GM18858 (cell line): ENCODE measurements at regions not wholly inside any gene's neighbourhood (a gene's known extent, or its start where the extent isn't known, plus 50 kb on each side); places are given as distances from the start of the nearest gene placed in this dataset.
A peak's percentile ranks its signal among the peaks of the same experiment; 100 is the strongest.

Experiments used
- ATAC-seq: cut with Tn5 transposase; IDR thresholded peaks from one replicate; pipeline ENCODE4 v1.9.1; 2021; ENCODE audit not compliant: unreplicated experiment

GRCh38 chr3:156760333-156760732 lies 65.8 kb upstream of the LEKR1 start:
- peak; percentile 82 for ATAC-seq

- no peak for ATAC-seq
Observed at GRCh38 chr3:156761007-156761406, 65.1 kb upstream of the LEKR1 start.

- no peak for ATAC-seq
Observed at GRCh38 chr3:156761713-156762451, 64.3 kb upstream of the LEKR1 start.

- no peak for ATAC-seq
Observed at GRCh38 chr3:156762631-156763185, 63.4 kb upstream of the LEKR1 start.

GRCh38 chr3:156763386-156763785 lies 62.8 kb upstream of the LEKR1 start:
- no peak for ATAC-seq

- no peak for ATAC-seq
Observed at GRCh38 chr3:156763931-156764720, 62.0 kb upstream of the LEKR1 start.

GRCh38 chr3:156764751-156765150 lies 61.4 kb upstream of the LEKR1 start:
- ATAC-seq = no peak

- ATAC-seq = no peak
Observed at GRCh38 chr3:156768390-156768789, 57.8 kb upstream of the LEKR1 start.

GRCh38 chr3:156769721-156770654 lies 56.2 kb upstream of the LEKR1 start:
- ATAC-seq = no peak

GRCh38 chr3:156770699-156771414 lies 55.3 kb upstream of the LEKR1 start:
- no peak for ATAC-seq

GRCh38 chr3:156772588-156773206 lies 53.5 kb upstream of the LEKR1 start:
- ATAC-seq = no peak

GRCh38 chr3:156776031-156776430 lies 50.1 kb upstream of the LEKR1 start:
- no peak for ATAC-seq
